ENCODE measurements at regions not wholly inside any gene's neighbourhood (a gene's known extent, or its start where the extent isn't known, plus 50 kb on each side); places are given as distances from the start of the nearest gene placed in this dataset.

DNA sequence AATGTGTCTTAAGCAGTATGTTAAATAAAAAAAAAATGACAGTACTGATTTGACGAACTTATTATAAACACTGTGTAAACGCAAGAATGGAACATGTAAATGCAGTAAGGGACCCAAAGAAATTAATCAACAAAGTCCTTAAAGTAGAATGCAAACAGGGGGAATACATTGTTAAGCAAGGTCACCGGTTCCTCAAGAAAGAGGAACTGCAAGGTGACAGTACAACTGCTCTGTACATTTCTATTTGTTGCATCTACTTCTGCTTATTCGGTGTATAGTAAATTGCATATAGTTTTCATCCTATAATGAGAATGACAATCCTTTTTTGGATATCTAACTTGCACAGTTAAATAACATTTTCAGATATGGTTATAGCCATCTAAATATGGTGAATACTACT lies 387.0 kb upstream of the SEMA3D start:
- Histone ChIP-seq H3K4me1 (no peaks in the 10 kb centered on the region), H3K27me3 (no peaks in the 10 kb centered on the region), H3K4me3 (no peak overlapping the region), H3K27ac (no peak overlapping the region), H3K9me3 (replicated peaks) (no peaks in the 10 kb centered on the region), H3K36me3 (no peaks in the 10 kb centered on the region)
- DNase-seq: no peak

DNA sequence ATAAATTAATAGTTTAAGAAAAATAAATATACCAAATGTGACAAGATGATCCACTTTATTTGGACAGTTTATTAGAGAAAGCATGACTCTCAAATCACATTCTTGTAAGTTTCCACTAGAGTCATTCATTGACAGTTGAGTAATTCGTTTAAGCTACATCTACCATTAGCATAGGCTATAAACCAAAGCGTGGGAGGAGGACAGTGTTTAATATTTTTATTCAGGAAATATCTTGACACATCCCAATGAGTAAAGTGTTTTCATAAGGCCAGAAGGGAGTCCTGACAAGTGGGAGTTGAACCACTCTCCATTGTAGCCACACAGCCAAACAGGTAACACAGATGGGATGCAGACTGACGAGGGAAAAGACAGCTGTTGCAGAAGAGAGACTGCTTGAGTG lies 386.5 kb upstream of the SEMA3D start:
- no peak for DNase-seq
- H3K4me1 ChIP-seq: no peaks in the 10 kb centered on the region
- H3K9me3 ChIP-seq (replicated peaks): no peaks in the 10 kb centered on the region
- H3K4me3 ChIP-seq: no peak overlapping the region
- H3K27ac ChIP-seq: no peak overlapping the region
- no peaks in the 10 kb centered on the region for H3K27me3 ChIP-seq
- H3K36me3 ChIP-seq: no peaks in the 10 kb centered on the region

DNA sequence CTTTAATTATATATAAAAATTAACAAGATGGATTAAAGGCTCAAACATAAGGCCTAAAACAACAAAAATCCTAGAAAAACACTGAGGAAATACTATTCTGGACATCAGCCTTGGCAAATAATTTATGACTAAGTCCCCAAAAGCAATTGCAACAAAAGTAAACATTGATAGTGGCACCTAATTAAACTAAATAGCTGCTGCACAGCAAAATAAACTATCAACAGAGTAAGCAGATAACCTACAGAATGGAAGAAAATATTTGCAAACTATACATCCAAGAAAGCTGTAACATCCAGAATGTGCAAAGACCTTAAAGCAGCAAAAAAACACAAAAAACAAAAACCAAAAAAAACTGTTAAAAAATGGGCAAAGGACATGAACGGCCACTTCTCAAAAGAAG lies 384.0 kb upstream of the SEMA3D start:
- Histone ChIP-seq H3K36me3 (no peaks in the 10 kb centered on the region), H3K27me3 (no peaks in the 10 kb centered on the region), H3K9me3 (replicated peaks) (no peaks in the 10 kb centered on the region), H3K4me3 (no peak overlapping the region), H3K27ac (no peak overlapping the region), H3K4me1 (no peaks in the 10 kb centered on the region)
- DNase-seq: no peak

DNA sequence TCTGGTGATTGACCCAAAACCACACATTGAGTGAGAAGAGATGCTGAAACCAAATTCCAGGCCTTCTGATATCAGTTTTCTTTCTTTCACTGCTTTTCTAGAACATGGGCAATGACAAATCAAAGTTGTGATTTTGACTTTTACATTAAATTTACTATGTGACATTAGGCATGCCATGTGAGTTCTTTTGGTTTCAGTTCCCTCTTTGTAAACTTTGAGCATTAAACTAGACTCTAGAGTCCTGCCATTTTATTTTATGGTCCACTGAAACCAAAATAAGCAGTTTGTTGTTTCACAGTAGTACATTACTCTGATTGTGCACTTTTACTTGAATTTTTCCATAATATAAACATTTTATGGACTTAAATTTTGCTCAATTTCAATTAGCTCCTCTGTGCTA lies 381.1 kb upstream of the SEMA3D start:
- Histone ChIP-seq H3K27me3 (no peaks in the 10 kb centered on the region), H3K4me3 (no peak overlapping the region), H3K27ac (no peak overlapping the region), H3K4me1 (no peaks in the 10 kb centered on the region), H3K9me3 (replicated peaks) (no peaks in the 10 kb centered on the region), H3K36me3 (no peaks in the 10 kb centered on the region)
- no peak for DNase-seq

DNA sequence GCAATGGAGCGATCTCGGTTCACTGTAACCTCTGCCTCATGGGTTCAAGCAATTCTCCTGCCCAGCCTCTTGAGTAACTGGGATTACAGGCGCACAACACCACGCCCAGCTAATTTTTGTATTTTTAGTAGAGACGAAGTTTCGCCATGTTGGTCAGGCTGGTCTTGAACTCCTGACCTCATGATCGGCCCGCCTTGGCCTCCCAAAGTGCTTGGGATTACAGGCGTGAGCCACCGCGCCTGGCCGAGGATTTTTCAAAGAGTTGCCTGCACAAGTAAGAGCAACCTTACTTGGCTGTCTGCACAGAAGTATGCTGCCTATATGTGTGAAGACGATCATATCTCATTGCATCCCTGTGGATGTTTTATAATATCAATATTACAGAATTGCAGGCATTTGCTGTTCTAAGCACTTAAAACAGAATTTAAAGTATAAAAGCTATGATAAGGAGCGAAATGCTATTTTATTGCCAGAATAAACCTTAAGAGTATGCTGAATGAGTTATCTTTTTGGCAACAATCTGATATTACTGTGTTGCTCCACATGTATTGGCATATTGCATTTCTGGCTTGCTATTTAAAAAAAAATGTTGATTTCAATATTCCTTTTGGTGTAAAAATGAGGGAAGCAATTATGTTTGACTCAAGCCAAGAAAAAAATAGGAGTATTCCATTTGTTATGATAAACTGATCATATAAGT lies 379.4 kb upstream of the SEMA3D start:
- Histone ChIP-seq H3K27me3 (no peaks in the 10 kb centered on the region), H3K4me3 (no peak overlapping the region), H3K27ac (no peak overlapping the region), H3K9me3 (replicated peaks) (no peaks in the 10 kb centered on the region), H3K36me3 (no peaks in the 10 kb centered on the region), H3K4me1 (no peaks in the 10 kb centered on the region)
- no peak for DNase-seq

DNA sequence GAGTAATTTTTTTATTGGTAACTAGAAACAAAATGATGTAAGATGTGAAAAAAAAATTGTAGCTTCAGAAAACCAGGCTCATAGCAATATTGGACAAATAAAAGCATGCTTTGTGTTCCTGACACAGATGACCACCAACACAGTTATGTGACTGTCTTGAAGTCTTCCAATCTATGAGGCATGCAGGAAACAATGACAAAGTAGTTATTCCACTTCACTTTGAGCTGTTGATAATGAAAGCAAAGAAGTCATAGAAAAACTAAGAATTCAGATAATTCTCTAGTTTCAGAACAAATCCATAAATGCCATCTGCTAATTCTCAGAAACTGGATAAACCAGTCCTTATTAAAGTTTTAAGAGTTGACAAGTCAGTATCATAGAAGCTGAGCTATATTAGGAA lies 378.4 kb upstream of the SEMA3D start:
- DNase-seq: no peak
- H3K27ac ChIP-seq: no peak overlapping the region
- no peaks in the 10 kb centered on the region for H3K36me3 ChIP-seq
- H3K4me1 ChIP-seq: no peaks in the 10 kb centered on the region
- no peak overlapping the region for H3K4me3 ChIP-seq
- H3K9me3 ChIP-seq (replicated peaks): no peaks in the 10 kb centered on the region
- H3K27me3 ChIP-seq: no peaks in the 10 kb centered on the region

DNA sequence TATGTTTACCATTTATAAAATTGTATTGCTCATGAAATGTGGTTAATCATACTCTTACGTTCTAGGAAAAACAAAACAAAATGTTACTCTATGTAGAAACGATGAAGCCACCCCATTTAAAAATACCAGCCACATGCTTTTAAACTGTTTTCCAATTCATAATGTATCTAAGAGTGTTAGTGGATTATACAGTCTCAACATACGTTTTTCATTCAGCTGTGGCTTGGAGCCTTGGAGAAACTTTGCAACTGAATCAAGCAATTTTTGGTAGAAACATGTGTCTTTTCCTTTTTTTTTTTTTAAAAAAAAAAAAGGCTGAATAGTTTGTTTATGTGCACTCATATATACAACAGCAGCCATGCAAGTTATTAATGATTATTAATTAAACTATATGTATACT lies 378.0 kb upstream of the SEMA3D start:
- H3K4me3 ChIP-seq: no peak overlapping the region
- no peaks in the 10 kb centered on the region for H3K27me3 ChIP-seq
- no peaks in the 10 kb centered on the region for H3K4me1 ChIP-seq
- no peak for DNase-seq
- no peaks in the 10 kb centered on the region for H3K36me3 ChIP-seq
- H3K27ac ChIP-seq: no peak overlapping the region
- no peaks in the 10 kb centered on the region for H3K9me3 ChIP-seq (replicated peaks)

DNA sequence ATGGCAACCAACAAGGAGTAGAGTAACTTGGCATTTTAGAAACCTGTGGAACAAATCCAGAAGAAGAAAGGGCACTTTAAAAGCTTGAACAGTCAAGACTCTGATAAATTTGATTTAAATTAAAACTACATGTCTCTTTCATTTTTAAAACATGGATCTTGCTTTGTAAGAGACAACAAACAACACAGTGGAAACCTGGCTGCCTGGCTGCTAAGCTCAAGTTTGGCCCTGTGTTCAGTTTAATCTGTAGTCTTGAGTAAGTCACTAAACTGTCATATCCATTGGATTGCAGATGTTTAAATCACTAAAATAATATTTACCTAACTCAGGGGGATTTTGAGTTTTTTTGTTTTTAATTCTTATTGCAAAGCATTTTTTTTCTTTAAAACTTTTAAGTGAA lies 374.9 kb upstream of the SEMA3D start:
- Histone ChIP-seq H3K4me3 (no peak overlapping the region), H3K9me3 (replicated peaks) (no peaks in the 10 kb centered on the region), H3K4me1 (no peaks in the 10 kb centered on the region), H3K36me3 (no peaks in the 10 kb centered on the region), H3K27me3 (no peaks in the 10 kb centered on the region), H3K27ac (no peak overlapping the region)
- no peak for DNase-seq

DNA sequence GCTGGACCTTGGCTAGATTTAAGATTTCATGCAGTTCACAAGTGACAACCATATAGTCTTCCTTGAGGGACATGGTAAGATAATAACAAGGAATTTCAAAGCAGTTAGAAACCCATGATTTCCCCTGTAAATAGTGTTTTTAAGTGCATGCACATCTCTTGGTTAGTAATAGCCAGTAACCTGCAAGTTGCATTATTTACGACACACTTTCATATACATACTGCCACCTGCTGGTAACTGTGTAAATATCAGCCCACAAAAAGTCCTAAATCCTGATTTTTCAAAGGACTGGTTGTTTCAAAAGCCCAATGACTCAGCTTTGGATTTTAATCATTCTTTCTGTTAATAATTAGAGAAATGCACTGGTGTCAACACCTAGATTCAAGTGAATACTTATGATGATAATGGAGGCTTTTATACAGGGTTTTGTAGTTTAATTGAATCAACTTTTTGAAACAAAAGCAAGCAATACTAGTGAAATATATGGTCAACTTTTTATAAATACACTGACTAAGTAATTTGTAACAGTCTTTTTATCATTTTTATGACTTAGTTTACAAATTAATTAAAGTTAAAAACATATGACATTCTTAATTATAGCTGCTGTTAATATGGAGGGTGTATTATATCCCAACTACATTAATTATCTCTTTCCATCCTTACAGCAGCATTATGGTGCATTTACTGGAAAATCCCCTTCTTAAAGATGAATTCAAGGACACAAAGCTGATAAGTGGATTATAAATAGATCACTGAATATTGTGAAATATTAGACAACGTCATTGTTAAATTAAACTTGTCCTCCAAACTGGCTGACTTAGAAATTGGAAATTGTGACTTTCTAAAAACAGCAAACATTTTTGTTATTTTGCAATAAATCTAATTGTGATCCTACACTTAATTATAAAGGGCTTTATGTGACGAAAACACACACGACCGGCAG lies 367.7 kb upstream of the SEMA3D start:
- Histone ChIP-seq H3K27me3 (no peaks in the 10 kb centered on the region), H3K27ac (no peak overlapping the region), H3K4me1 (no peaks in the 10 kb centered on the region), H3K4me3 (no peak overlapping the region), H3K36me3 (no peaks in the 10 kb centered on the region), H3K9me3 (replicated peaks) (no peaks in the 10 kb centered on the region)
- DNase-seq: peak; percentile 24 to 78

DNA sequence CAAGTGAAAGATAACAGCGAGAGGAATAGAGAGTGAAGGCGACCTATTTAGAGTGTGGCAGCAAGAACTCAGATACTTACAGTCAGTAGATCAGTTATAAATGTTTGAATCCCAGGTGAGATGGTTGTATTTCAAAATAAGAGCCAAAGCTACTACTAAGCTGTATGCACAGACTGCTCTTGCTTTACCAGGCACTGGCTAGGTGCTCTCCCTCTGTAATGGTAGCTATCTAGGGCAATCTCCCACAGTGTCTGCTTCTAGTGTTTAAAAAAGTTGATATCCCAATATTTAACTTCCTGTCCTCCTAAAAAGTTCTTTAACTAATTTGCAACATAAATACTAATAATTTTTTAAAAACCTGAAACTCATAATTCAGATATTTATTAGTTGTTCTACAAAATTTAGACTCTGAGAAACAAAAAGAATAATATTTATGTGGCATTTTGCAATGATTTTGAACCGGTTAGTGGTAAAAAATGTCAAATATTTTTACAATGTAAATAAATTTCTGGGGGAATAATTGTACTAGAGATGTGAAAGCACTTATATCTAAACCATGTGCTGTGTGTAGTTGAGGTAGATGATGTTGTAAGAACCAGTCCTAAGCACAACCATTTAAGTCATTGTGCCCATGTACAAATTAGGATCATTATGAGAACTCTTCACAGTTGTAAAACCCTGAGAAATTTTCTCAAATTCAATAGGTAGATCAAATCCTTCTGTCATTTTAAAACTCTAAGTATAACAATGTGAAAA lies 349.3 kb upstream of the SEMA3D start:
- Histone ChIP-seq H3K27ac (no peak overlapping the region), H3K4me1 (no peaks in the 10 kb centered on the region), H3K9me3 (replicated peaks) (no peaks in the 10 kb centered on the region), H3K27me3 (no peaks in the 10 kb centered on the region), H3K36me3 (no peaks in the 10 kb centered on the region), H3K4me3 (no peak overlapping the region)
- no peak for DNase-seq

DNA sequence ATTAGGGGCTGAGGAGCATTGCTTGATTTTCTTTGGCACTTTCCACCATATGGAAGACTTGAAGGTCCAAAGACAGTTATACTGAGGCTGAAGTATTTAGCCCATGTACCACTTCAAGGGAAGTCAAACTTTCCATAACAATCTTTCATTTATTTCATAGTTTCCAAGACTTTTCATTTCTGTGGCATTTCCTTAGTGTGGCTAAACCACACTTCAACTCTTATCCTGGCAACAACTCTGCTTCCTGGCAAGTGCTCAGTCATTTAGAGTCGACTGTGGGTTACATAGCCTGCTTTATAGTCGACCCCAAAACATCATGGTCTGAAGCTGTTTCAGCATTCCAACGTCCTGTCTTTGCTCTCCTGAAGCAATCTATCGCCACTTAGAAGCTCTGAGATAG lies 343.0 kb upstream of the SEMA3D start:
- no peak for DNase-seq
- Histone ChIP-seq H3K27me3 (no peaks in the 10 kb centered on the region), H3K27ac (no peak overlapping the region), H3K4me3 (no peak overlapping the region), H3K4me1 (no peaks in the 10 kb centered on the region), H3K36me3 (no peaks in the 10 kb centered on the region), H3K9me3 (replicated peaks) (no peaks in the 10 kb centered on the region)

DNA sequence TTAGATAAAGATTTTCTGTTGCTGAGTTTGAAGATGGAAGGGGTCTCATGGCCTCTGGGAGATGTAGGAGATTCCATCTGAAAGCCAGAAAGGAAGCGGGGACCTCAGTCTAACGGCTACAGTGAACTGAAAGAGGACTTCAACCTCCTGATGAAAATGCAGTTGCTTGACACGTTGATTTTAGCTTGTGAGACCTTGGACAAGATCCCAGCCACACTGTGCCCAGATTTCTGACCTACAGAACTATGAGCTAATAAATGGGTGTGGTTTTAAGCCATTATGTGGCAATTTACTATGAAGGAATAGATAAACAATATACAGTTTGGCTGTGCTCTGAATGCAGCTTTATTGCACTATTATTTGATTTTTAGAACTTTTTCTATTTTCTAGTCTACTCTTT lies 342.3 kb upstream of the SEMA3D start:
- H3K27me3 ChIP-seq: no peaks in the 10 kb centered on the region
- no peak overlapping the region for H3K4me3 ChIP-seq
- no peaks in the 10 kb centered on the region for H3K36me3 ChIP-seq
- H3K9me3 ChIP-seq (replicated peaks): no peaks in the 10 kb centered on the region
- no peak for DNase-seq
- H3K27ac ChIP-seq: no peak overlapping the region
- no peaks in the 10 kb centered on the region for H3K4me1 ChIP-seq

DNA sequence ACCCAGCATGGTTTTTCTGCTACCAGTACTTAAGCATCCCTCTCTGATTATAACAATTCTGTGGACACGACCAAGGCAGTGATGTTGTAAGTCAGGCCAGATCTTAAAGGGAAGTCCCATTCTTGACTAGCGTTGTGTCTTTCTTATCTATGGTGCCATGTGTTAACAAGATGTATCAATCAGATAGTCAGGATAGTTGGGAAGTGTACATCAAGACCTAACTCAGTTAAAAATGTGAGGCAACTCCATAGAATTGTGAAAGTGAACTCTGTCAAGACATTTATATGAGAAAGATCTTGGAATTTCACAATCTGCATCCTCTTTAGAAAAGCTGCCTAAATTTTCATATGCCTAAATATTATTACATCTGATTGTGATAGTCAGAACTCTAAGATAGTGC lies 341.7 kb upstream of the SEMA3D start:
- Histone ChIP-seq H3K27me3 (no peaks in the 10 kb centered on the region), H3K4me1 (no peaks in the 10 kb centered on the region), H3K4me3 (no peak overlapping the region), H3K27ac (no peak overlapping the region), H3K36me3 (no peaks in the 10 kb centered on the region), H3K9me3 (replicated peaks) (no peaks in the 10 kb centered on the region)
- no peak for DNase-seq

DNA sequence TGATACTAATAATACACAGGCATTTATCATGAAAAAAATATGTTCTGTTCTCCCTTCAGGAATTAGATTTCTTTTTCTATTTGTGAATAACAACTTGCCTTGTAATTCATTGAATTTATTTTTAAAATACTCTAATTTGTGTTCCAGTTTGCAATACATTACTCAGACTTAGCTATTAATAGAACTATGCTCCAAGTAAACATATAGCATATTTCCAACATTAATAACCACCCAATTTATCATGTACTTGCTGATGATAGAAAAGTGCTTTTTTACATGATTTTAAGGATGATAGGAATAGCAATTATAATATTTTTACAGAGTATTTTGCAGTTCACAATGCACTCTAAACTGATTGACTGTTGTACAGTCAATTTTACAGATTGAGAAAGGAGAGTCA lies 338.8 kb upstream of the SEMA3D start:
- Histone ChIP-seq H3K4me1 (peaks cover 7% of the 10 kb centered on the region), H3K27me3 (no peaks in the 10 kb centered on the region), H3K9me3 (replicated peaks) (no peaks in the 10 kb centered on the region), H3K36me3 (no peaks in the 10 kb centered on the region), H3K27ac (no peak overlapping the region), H3K4me3 (no peak overlapping the region)
- no peak for DNase-seq

DNA sequence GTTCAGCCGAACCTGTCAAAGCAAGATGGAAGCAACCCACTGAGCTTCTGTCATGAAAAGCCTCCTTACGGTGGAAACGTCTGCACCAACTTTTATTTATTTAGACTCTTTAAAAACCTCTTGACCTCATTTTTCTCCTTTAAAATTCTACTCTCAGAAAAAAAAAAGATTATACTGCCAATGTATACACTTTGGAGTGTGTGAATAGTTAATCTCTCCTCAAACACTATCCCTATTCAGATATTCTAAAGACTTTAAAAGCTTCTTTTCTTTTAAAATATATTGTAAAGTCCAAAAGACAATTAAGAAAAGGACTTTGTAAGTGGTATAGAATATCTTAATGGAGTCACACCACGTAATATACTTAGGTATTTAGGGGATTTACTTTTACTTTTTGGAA lies 335.2 kb upstream of the SEMA3D start:
- H3K36me3 ChIP-seq: no peaks in the 10 kb centered on the region
- no peaks in the 10 kb centered on the region for H3K27me3 ChIP-seq
- H3K4me3 ChIP-seq: no peak overlapping the region
- H3K9me3 ChIP-seq (replicated peaks): no peaks in the 10 kb centered on the region
- DNase-seq: no peak
- H3K4me1 ChIP-seq: peaks cover 7% of the 10 kb centered on the region
- no peak overlapping the region for H3K27ac ChIP-seq
